Adrenal gland (tissue), 9 donors: ENCODE measurements at regions not wholly inside any gene's neighbourhood (a gene's known extent, or its start where the extent isn't known, plus 50 kb on each side); places are given as distances from the start of the nearest gene placed in this dataset.

ENCODE experiments used
- DNase-seq, 7 donors: peaks; one replicate each; pipeline ENCODE4 v3.0.0-alpha.2; 2019 to 2020
- H3K27ac ChIP-seq, 5 donors: fragments of 200-600 bp; sonication (generic) in 4 of 5; 1 replicate in 3 of 5; 2 replicates in 2 of 5; pipeline versions ENCODE4 v1.5.1 to v1.8.0; 2016 to 2020; ENCODE audit warnings: mild to moderate bottlenecking in 1 of 5
- H3K27me3 ChIP-seq: fragments of 200-600 bp; 2 replicates; pipeline ENCODE4 v1.8.0; 2021
- H3K36me3 ChIP-seq, 2 donors: fragments of 200-600 bp; replicated peaks in 1 of 2; 1 replicate in 1 of 2; 2 replicates in 1 of 2; pipeline versions ENCODE4 v1.5.1 to v1.8.0; 2018 to 2022
- H3K4me1 ChIP-seq, 2 donors: fragments of 200-600 bp; replicated peaks in 1 of 2; 1 replicate in 1 of 2; 2 replicates in 1 of 2; pipeline versions ENCODE4 v1.5.1 to v1.8.0; 2018 to 2021
- H3K4me3 ChIP-seq, 4 donors: fragments of 200-600 bp; sonication (generic) in 3 of 4; one replicate each; pipeline ENCODE4 v1.5.1; 2016 to 2018
- H3K9me3 ChIP-seq, 3 donors: fragments of 200-600 bp; sonication (generic) in 1 of 3; replicated peaks in 1 of 3; 1 replicate in 2 of 3; 2 replicates in 1 of 3; pipeline versions ENCODE4 v1.5.1 to v1.8.0; 2016 to 2021
- POLR2A ChIP-seq, 2 donors: fragments of 450-650 bp; IDR thresholded peaks; one replicate each; pipeline ENCODE4 v1.6.1; 2017; ENCODE audit warnings: antibody characterized with exemption in 2 of 2, mild to moderate bottlenecking in 2 of 2, moderate library complexity in 1 of 2
- WGBS, 4 donors: extraction: QIAGEN DNeasy Blood & Tissue Kit in 2 of 4; methylation state at CpG; one replicate each; pipeline versions ENCODE4 v1.1.5 to v1.1.7; 2013 to 2017; 5-methylcytosine and 5-hydroxymethylcytosine counted together
- intact Hi-C, 2 donors: fragments of 100-400 bp; cut with DNase I; formaldehyde crosslinking; loops; one replicate each; pipeline versions ENCODE4 v1.14.1 to v1.15.0; 2022 to 2023
- TF ChIP-seq, protein P1 (sequence below), 6 experiments: fragments of 450-650 bp in 4 of 6; fragments of 200-600 bp in 2 of 6; sonication (generic) in 1 of 6; IDR thresholded peaks; 1 replicate in 5 of 6; 2 replicates in 1 of 6; pipeline versions ENCODE4 v1.5.1 to v1.8.0; 2016 to 2021; ENCODE audit warnings: antibody characterized with exemption in 6 of 6, mild to moderate bottlenecking in 2 of 6, moderate library complexity in 1 of 6
- donor health status: healthy with polysubstance abuse.
- donor health status: Bipolar disorder and iron deficiency.
- donor health status: DM: yes; HTN: yes; CAD: no.
- donor health status: DM: no; HTN: no; CAD: no.
- donor health status: DM: no; HTN: no; CAD: no.

DNA sequence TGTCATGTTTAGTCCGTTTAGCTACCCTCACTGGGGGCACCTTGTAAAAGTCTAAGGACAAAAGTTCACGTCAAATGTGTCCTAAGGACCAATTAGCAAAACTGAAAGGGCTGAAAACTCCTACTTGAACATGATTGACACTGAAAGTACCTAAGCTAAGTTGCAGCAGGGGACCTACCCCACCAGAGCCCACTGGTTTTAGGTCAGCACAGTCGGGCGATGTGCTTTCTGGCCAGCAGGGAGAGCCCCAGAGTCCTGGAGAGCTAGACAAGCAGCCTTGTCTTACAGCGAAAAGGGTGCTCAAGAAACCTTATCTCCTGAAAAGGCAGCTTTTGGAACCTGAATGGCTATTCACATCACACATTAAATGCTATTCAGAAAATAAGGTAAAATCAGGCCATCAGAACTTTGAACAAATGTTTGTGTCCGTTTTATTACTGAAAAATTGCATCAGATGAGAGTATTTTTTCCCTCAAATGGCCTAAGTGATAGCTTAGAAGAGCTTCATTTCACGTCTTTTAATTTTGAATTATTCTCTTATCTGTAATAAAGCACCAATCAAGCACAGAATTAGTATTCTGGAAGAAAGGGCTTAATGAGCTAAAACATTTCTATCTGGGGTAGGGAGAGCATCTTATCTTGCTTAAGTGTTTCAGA, 52.2 kb upstream of the MKI67 start:
- TF ChIP-seq, protein P1, sequence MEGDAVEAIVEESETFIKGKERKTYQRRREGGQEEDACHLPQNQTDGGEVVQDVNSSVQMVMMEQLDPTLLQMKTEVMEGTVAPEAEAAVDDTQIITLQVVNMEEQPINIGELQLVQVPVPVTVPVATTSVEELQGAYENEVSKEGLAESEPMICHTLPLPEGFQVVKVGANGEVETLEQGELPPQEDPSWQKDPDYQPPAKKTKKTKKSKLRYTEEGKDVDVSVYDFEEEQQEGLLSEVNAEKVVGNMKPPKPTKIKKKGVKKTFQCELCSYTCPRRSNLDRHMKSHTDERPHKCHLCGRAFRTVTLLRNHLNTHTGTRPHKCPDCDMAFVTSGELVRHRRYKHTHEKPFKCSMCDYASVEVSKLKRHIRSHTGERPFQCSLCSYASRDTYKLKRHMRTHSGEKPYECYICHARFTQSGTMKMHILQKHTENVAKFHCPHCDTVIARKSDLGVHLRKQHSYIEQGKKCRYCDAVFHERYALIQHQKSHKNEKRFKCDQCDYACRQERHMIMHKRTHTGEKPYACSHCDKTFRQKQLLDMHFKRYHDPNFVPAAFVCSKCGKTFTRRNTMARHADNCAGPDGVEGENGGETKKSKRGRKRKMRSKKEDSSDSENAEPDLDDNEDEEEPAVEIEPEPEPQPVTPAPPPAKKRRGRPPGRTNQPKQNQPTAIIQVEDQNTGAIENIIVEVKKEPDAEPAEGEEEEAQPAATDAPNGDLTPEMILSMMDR (IDR thresholded peaks at IDR 0.05): peak in 1 of 6 experiments; percentile 11
- no peak for TF ChIP-seq POLR2A (IDR thresholded peaks at IDR 0.05)
- Histone ChIP-seq H3K4me1 (no peaks in the 10 kb centered on the region), H3K27ac (no peak overlapping the region), H3K9me3 (no peaks in the 10 kb centered on the region), H3K27me3 (no peaks in the 10 kb centered on the region), H3K36me3 (no peaks in the 10 kb centered on the region), H3K4me3 (no peak overlapping the region)
- 33 to 45% (median 40%) methylated on average over 7 of the region's 7 CpGs for WGBS, 4 donors
- intact Hi-C loops: no loop called here
- peak in 1 of 7 donors; percentile 4 for DNase-seq

DNA sequence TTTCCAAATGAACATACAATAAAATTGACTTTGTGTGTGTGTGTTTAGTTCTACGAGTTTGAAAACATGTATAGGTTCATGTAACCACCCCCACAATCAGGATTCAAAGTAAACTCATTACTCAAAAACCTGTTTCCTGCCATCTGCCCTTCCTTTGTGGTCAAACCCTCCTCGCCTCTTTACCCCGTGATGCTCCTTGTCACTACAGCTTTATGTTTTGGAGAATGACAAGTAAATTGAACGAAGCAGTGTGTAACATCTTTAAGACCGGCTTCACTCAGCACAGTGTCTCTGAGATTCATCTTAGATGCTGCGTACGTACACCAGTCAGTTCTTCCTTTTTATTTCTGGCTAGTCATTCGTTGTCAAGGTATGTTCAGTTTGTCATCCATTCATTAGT, 54.6 kb upstream of the MKI67 start:
- H3K9me3 ChIP-seq: no peaks in the 10 kb centered on the region
- WGBS, 4 donors: 53 to 64% (median 61%) methylated on average over 8 of the region's 8 CpGs
- intact Hi-C loops: no loop called here
- no peaks in the 10 kb centered on the region for H3K27me3 ChIP-seq
- no peak overlapping the region for H3K27ac ChIP-seq
- no peak for DNase-seq
- no peak overlapping the region for H3K4me3 ChIP-seq
- TF ChIP-seq, protein P1 (IDR thresholded peaks at IDR 0.05): no peak
- H3K4me1 ChIP-seq: no peaks in the 10 kb centered on the region
- H3K36me3 ChIP-seq: no peaks in the 10 kb centered on the region

DNA sequence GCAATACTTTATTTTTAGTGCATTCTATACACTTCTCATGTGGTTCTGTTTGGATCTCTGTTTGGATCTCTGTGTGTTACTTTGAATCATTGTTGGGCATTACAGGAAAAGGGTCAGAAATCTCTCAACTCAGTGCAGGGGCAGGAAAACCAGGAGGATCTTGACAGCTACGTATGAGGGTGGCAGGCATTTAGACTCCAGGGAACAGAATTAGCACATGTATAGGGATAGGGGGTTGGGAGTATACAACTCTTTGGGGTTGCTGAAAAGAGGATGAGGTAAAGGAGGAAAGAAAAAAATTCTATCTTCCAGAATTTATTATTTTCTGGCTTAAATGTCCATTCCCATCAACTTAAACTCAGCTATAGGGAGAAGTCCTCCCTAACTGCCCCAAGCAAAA, 59.4 kb upstream of the MKI67 start:
- no peak for DNase-seq

GRCh38 chr10:128186959-128187787, 61.0 kb upstream of the MKI67 start:
- 38 to 44% (median 39%) methylated on average over 17 of the region's 17 CpGs for WGBS, 4 donors
- Histone ChIP-seq H3K27ac (no peak overlapping the region), H3K4me3 (no peak overlapping the region), H3K4me1 (no peaks in the 10 kb centered on the region), H3K9me3 (no peaks in the 10 kb centered on the region), H3K27me3 (peaks cover 3% of the 10 kb centered on the region), H3K36me3 (no peaks in the 10 kb centered on the region)
- intact Hi-C loops: no loop called here
- TF ChIP-seq, protein P1 (IDR thresholded peaks at IDR 0.05): no peak
- no peak for TF ChIP-seq POLR2A (IDR thresholded peaks at IDR 0.05)
- DNase-seq: no peak

More for the DNA sequence above, 59.4 kb upstream of the MKI67 start:
- TF ChIP-seq POLR2A (IDR thresholded peaks at IDR 0.05): no peak
- TF ChIP-seq, protein P1 (IDR thresholded peaks at IDR 0.05): no peak
- Histone ChIP-seq H3K27me3 (no peaks in the 10 kb centered on the region), H3K4me3 (no peak overlapping the region), H3K36me3 (no peaks in the 10 kb centered on the region), H3K27ac (no peak overlapping the region), H3K9me3 (no peaks in the 10 kb centered on the region), H3K4me1 (no peaks in the 10 kb centered on the region)
- intact Hi-C loops: no loop called here
- 46 to 58% (median 50%) methylated on average over 1 of the region's 1 CpG for WGBS, 4 donors
